Activated naive CD8-positive, alpha-beta T cell treated with anti-CD3 and anti-CD28 coated beads, Interleukin-2, amount 50 U/mL, for 24 hours (primary cell): ENCODE measurements at regions not wholly inside any gene's neighbourhood (a gene's known extent, or its start where the extent isn't known, plus 50 kb on each side); places are given as distances from the start of the nearest gene placed in this dataset.
A peak's percentile ranks its signal among the peaks of the same experiment; 100 is the strongest.
"Not testable (repeated sequence)": the region's sequence is repeated elsewhere in the genome, so short reads cannot be mapped to it uniquely, and the experiment has no call there.

Experiments used
- ATAC-seq: fragments of 150-1000 bp; cut with Tn5 transposase; one replicate; pipeline ENCODE4 v1.10.0; 2021
- DNase-seq: peaks from one replicate; pipeline ENCODE4 v3.0.0; 2021
- H3K27ac Mint-ChIP-seq: one replicate; pipeline ENCODE4 v1.8.0; 2021; ENCODE audit warnings: mild to moderate bottlenecking, mixed read lengths
- H3K27me3 Mint-ChIP-seq: one replicate; pipeline ENCODE4 v1.8.0; 2021; ENCODE audit warnings: mixed read lengths
- H3K36me3 Mint-ChIP-seq: one replicate; pipeline ENCODE4 v1.8.0; 2021; ENCODE audit warnings: low read depth, mixed read lengths
- H3K4me1 Mint-ChIP-seq: one replicate; pipeline ENCODE4 v1.8.0; 2021; ENCODE audit warnings: mixed read lengths
- H3K4me3 Mint-ChIP-seq: one replicate; pipeline ENCODE4 v1.8.0; 2021; ENCODE audit warnings: mild to moderate bottlenecking, moderate library complexity, mixed read lengths
- H3K9me3 Mint-ChIP-seq: one replicate; pipeline ENCODE4 v1.8.0; 2021; ENCODE audit warnings: mixed read lengths

- H3K27ac Mint-ChIP-seq, result no peak overlapping the region
- ATAC-seq (no peak), DNase-seq (no peak)
- peaks cover 2% of the 10 kb centered on the region for H3K27me3 Mint-ChIP-seq
- H3K9me3 Mint-ChIP-seq, result no peaks in the 10 kb centered on the region
- H3K36me3 Mint-ChIP-seq, result no peaks in the 10 kb centered on the region
- H3K4me1 Mint-ChIP-seq, result no peaks in the 10 kb centered on the region
- no peak overlapping the region for H3K4me3 Mint-ChIP-seq
Measured at GRCh38 chr6:906920-907319, 214.0 kb upstream of the EXOC2 start.

DNA sequence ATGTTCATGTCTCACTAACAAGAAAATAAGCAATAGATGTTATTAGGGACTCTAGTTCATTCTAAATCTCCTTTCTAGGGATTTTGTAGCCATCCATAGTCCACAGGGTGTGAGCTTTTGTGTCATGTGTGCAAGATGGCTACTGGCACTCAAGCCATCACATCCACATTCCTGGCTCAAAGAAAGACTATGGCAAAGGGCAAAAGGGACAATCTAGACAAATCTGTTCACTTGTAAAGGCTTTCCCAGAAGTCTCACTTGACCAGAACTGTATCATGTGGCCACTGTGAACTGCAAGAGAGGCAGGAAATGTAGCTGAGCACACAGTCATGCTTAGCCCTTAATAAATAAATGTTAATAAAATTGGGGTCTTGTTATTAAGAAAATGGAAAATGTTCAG lies 212.6 kb upstream of the EXOC2 start:
- Mint-ChIP-seq H3K9me3 (no peaks in the 10 kb centered on the region), H3K4me3 (no peak overlapping the region), H3K27me3 (no peaks in the 10 kb centered on the region), H3K27ac (no peak overlapping the region), H3K36me3 (no peaks in the 10 kb centered on the region), H3K4me1 (no peaks in the 10 kb centered on the region)
- DNase-seq (no peak), ATAC-seq (no peak)

DNA sequence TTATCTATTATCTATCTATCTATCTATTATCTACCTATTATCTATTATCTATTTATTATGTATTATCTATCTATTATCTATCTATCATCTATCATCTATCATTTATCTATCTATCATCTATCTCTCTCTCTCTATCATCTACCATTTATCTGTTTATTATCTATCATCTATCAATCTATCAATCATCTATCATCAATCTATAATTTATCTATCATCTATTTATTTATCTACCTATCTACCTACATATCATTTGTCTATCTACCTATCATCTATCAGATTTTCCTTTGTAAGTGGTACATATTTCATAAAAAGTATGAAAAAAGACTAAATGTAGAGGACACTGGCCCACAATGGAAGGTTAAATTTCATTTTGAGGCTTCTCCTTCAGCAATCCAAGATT lies 212.1 kb upstream of the EXOC2 start:
- H3K36me3 Mint-ChIP-seq, result no peaks in the 10 kb centered on the region
- H3K9me3 Mint-ChIP-seq, result no peaks in the 10 kb centered on the region
- H3K27me3 Mint-ChIP-seq, result no peaks in the 10 kb centered on the region
- ATAC-seq (no peak), DNase-seq (no peak)
- no peaks in the 10 kb centered on the region for H3K4me1 Mint-ChIP-seq
- no peak overlapping the region for H3K4me3 Mint-ChIP-seq
- no peak overlapping the region for H3K27ac Mint-ChIP-seq

- Mint-ChIP-seq H3K4me1 (no peaks in the 10 kb centered on the region), H3K27ac (no peak overlapping the region), H3K27me3 (no peaks in the 10 kb centered on the region), H3K9me3 (no peaks in the 10 kb centered on the region), H3K4me3 (no peak overlapping the region), H3K36me3 (no peaks in the 10 kb centered on the region)
- no peak for DNase-seq
- no peak for ATAC-seq
Measured at GRCh38 chr6:903761-904160, 210.8 kb upstream of the EXOC2 start.

- H3K9me3 Mint-ChIP-seq, result no peaks in the 10 kb centered on the region
- no peak for DNase-seq
- no peak overlapping the region for H3K27ac Mint-ChIP-seq
- no peaks in the 10 kb centered on the region for H3K36me3 Mint-ChIP-seq
- H3K4me1 Mint-ChIP-seq, result no peaks in the 10 kb centered on the region
- H3K4me3 Mint-ChIP-seq, result no peak overlapping the region
- H3K27me3 Mint-ChIP-seq, result peaks cover 16% of the 10 kb centered on the region
- ATAC-seq, result no peak
Measured at GRCh38 chr6:901696-902460, 208.9 kb upstream of the EXOC2 start.

DNA sequence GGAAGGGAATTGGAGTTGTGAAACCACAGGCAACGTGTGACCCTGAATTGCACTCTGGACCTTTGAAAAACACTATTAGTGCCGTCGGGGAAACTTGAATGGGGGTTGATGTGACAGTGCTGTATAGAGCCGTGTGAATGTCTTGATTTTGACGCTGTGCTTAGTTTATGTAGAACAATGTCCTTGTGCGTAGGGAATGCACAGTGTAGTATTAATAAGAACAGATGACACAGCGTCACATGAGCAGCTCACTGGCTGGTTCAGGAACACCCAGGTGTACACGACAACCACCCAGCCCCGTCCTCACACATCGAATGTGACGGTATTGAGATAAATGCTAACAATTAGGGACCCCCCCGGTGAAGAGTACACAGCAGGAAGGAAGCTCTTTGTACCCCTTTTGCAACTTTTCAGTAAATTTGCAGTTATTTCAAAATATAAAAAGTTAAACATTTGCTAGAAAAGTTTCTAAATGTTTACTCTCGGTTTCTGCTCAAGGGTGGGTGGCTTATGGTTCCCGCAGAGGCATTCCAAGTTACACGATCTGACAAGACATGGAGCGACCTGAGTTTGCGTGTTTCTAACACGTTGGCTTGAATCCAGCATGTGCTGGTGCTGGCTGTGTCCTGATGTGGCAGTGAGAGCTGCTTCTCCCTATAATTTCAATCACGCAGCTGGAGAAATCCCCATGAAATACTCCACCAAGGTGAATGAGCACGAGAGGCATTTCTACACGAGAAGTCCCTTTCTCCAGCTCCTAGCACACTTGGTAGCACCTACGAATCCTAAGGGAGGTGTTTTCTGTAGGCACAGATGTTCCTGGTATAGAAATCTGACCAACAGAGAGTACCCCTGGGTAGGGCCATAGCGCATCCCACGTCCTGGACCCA lies 208.0 kb upstream of the EXOC2 start:
- Mint-ChIP-seq H3K27ac (no peak overlapping the region), H3K9me3 (no peaks in the 10 kb centered on the region), H3K27me3 (peaks cover 21% of the 10 kb centered on the region), H3K4me1 (no peaks in the 10 kb centered on the region), H3K4me3 (no peak overlapping the region), H3K36me3 (no peaks in the 10 kb centered on the region)
- DNase-seq (no peak), ATAC-seq (no peak)

DNA sequence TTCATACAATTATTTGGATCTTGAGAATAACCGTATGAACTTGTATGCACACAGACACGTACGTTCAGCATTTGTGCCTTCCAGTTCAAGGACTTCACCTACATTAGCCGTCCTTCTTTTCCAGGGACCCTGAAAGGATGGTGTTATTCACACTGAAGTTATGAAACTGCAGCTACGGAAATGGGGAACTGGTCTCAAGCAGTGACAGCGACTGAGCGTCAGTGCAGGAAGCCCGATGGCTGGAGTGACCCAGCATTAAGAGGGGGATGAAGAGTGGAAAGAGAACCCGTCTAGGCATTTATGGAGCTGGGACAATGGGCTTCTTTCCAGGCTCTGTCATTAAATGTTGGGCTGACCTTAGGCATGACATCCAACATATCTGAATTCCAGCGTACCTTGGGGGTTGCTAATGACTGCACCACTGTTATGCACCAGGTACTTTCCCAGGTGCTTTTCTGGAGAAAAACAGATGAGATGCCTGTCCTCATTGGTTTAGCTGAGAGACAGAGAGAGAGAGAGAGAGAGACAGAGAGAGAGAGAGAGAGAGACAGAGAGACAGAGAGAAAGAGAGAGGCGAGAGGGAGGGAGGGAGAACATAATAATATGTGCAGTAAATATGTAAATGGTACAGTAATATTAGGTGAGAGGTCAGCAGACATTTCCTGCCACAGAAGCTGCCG lies 204.7 kb upstream of the EXOC2 start:
- Mint-ChIP-seq H3K27me3 (peaks cover 21% of the 10 kb centered on the region), H3K27ac (no peak overlapping the region), H3K9me3 (no peaks in the 10 kb centered on the region), H3K4me1 (no peaks in the 10 kb centered on the region), H3K36me3 (no peaks in the 10 kb centered on the region), H3K4me3 (no peak overlapping the region)
- DNase-seq, result no peak
- ATAC-seq, result no peak

DNA sequence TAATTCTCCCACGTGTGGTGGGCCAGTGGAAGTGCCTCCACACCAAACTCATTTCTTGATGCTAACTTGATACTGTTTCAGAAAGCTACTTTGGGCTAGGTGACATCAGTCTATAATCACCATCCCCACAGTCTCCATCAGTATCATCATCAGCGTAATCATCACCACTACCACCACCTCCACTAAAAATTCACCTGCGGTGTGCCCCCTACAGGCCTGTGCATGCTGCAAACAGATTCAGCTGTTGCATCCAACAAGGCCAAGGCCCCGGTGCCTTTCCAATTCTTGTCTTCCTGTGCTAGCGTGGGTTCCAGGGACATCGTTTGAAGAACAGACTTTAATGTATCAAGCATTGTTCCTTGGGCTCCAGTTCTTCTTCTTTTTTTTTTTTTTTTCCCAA lies 201.3 kb upstream of the EXOC2 start:
- no peak overlapping the region for H3K27ac Mint-ChIP-seq
- H3K36me3 Mint-ChIP-seq, result no peaks in the 10 kb centered on the region
- no peaks in the 10 kb centered on the region for H3K9me3 Mint-ChIP-seq
- H3K27me3 Mint-ChIP-seq, result peaks cover 22% of the 10 kb centered on the region
- H3K4me3 Mint-ChIP-seq, result no peak overlapping the region
- ATAC-seq, result peak; percentile 30
- no peaks in the 10 kb centered on the region for H3K4me1 Mint-ChIP-seq
- peak; percentile 3 for DNase-seq

GRCh38 chr6:890995-891394 lies 198.1 kb upstream of the EXOC2 start:
- DNase-seq (no peak), ATAC-seq (no peak)
- Mint-ChIP-seq H3K9me3 (no peaks in the 10 kb centered on the region), H3K36me3 (no peaks in the 10 kb centered on the region), H3K4me1 (no peaks in the 10 kb centered on the region), H3K4me3 (no peak overlapping the region), H3K27me3 (peaks cover 3% of the 10 kb centered on the region), H3K27ac (no peak overlapping the region)

DNA sequence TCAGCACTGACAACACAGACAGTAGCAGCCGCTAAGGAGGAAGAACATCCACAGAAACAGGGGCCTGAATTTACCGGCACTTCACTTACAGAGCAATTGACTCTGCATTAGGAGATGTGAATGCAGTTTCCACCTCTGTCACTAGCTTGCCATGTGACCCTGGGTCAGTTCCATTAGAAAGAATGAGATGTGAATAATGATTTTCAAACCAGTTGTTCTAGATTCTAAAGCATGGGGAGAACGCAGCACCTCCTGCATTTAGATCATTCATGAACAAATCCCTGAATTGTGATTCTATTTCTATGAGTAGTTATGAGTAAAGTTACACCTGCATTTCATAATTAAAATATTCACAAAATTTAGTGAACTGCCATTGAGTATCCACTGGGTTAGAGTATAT lies 197.3 kb upstream of the EXOC2 start:
- no peaks in the 10 kb centered on the region for H3K36me3 Mint-ChIP-seq
- no peak for ATAC-seq
- H3K4me3 Mint-ChIP-seq, result no peak overlapping the region
- no peak overlapping the region for H3K27ac Mint-ChIP-seq
- no peaks in the 10 kb centered on the region for H3K9me3 Mint-ChIP-seq
- H3K27me3 Mint-ChIP-seq, result peaks cover 3% of the 10 kb centered on the region
- H3K4me1 Mint-ChIP-seq, result no peaks in the 10 kb centered on the region
- no peak for DNase-seq

GRCh38 chr6:887583-888235 lies 194.8 kb upstream of the EXOC2 start:
- no peak overlapping the region for H3K4me3 Mint-ChIP-seq
- ATAC-seq (no peak), DNase-seq (no peak)
- H3K36me3 Mint-ChIP-seq, result no peaks in the 10 kb centered on the region
- H3K27me3 Mint-ChIP-seq, result peaks cover 12% of the 10 kb centered on the region
- no peaks in the 10 kb centered on the region for H3K9me3 Mint-ChIP-seq
- no peak overlapping the region for H3K27ac Mint-ChIP-seq
- H3K4me1 Mint-ChIP-seq, result no peaks in the 10 kb centered on the region

GRCh38 chr6:886116-886515 lies 193.2 kb upstream of the EXOC2 start:
- DNase-seq, H3K36me3 Mint-ChIP-seq, H3K27ac Mint-ChIP-seq, H3K4me3 Mint-ChIP-seq, H3K4me1 Mint-ChIP-seq, H3K9me3 Mint-ChIP-seq, ATAC-seq: not testable (repeated sequence)
- H3K27me3 Mint-ChIP-seq, result peaks cover 16% of the 10 kb centered on the region

- peaks cover 20% of the 10 kb centered on the region for H3K27me3 Mint-ChIP-seq
Measured at GRCh38 chr6:885051-885590, 192.2 kb upstream of the EXOC2 start.

DNA sequence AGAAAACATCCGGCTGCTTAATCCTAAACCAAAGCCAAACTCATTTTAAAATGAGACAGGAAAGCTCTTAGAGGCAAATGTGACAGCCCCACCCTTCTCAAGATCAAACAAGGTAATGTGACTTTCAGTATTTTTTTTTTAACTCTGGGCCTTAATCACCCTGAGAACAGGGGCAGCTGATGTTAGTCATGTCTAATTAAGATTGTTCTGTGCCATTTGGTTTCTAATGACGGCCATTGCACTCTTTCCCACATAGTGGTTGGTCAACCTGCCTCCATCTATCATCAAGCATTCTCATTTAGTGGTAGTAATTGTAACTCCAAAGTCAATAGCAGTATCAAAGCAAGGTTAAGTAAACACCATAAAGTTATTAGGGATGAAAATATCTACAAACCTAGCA lies 191.6 kb upstream of the EXOC2 start:
- DNase-seq (no peak), ATAC-seq (no peak)
- Mint-ChIP-seq H3K36me3 (no peaks in the 10 kb centered on the region), H3K4me3 (no peak overlapping the region), H3K4me1 (no peaks in the 10 kb centered on the region), H3K27ac (no peak overlapping the region), H3K27me3 (peaks cover 19% of the 10 kb centered on the region), H3K9me3 (no peaks in the 10 kb centered on the region)

More at GRCh38 chr6:885051-885590, 192.2 kb upstream of the EXOC2 start:
- H3K27ac Mint-ChIP-seq, result no peak overlapping the region
- H3K4me1 Mint-ChIP-seq, result no peaks in the 10 kb centered on the region
- ATAC-seq (no peak), DNase-seq (no peak)
- no peak overlapping the region for H3K4me3 Mint-ChIP-seq
- H3K9me3 Mint-ChIP-seq, result no peaks in the 10 kb centered on the region
- H3K36me3 Mint-ChIP-seq, result no peaks in the 10 kb centered on the region
